ENCODE measurements at regions not wholly inside any gene's neighbourhood (a gene's known extent, or its start where the extent isn't known, plus 50 kb on each side); places are given as distances from the start of the nearest gene placed in this dataset.

- TF ChIP-seq CTCF (IDR thresholded peaks at IDR 0.05) (no peak), EP300 (IDR thresholded peaks at IDR 0.05) (no peak), POLR2A (IDR thresholded peaks at IDR 0.05) (no peak)
These were observed 63.9 kb upstream of the SYK start for GRCh38 chr9:90737742-90738141.
